GM21737 (cell line): ENCODE measurements at regions not wholly inside any gene's neighbourhood (a gene's known extent, or its start where the extent isn't known, plus 50 kb on each side); places are given as distances from the start of the nearest gene placed in this dataset.
"Not testable (repeated sequence)": the region's sequence is repeated elsewhere in the genome, so short reads cannot be mapped to it uniquely, and the experiment has no call there.

Experiments used
- ATAC-seq: cut with Tn5 transposase; IDR thresholded peaks from one replicate; pipeline ENCODE4 v1.9.1; 2021; ENCODE audit warnings: mild to moderate bottlenecking, moderate library complexity; ENCODE audit not compliant: unreplicated experiment

- ATAC-seq = no peak
Observed at GRCh38 chr5:96320797-96321196, 112.3 kb downstream of the PCSK1 start.

GRCh38 chr5:96319981-96320739 lies 112.9 kb downstream of the PCSK1 start:
- not testable (repeated sequence) for ATAC-seq

GRCh38 chr5:96318569-96319110 lies 114.4 kb downstream of the PCSK1 start:
- no peak for ATAC-seq

GRCh38 chr5:96317945-96318344 lies 115.1 kb downstream of the PCSK1 start:
- no peak for ATAC-seq

GRCh38 chr5:96316487-96316886 lies 116.6 kb downstream of the PCSK1 start:
- ATAC-seq = no peak

- ATAC-seq = no peak
Observed at GRCh38 chr5:96316017-96316416, 117.0 kb downstream of the PCSK1 start.

GRCh38 chr5:96315431-96315830 lies 117.6 kb downstream of the PCSK1 start:
- ATAC-seq = no peak

- no peak for ATAC-seq
Observed at GRCh38 chr5:96312383-96312782, 120.7 kb downstream of the PCSK1 start.

GRCh38 chr5:96307047-96307446 lies 126.0 kb downstream of the PCSK1 start:
- ATAC-seq = not testable (repeated sequence)

GRCh38 chr5:96302174-96302738 lies 130.8 kb downstream of the PCSK1 start:
- no peak for ATAC-seq

- no peak for ATAC-seq
Observed at GRCh38 chr5:96300976-96301375, 132.1 kb downstream of the PCSK1 start.

GRCh38 chr5:96297867-96298266 lies 135.2 kb downstream of the PCSK1 start:
- no peak for ATAC-seq

- ATAC-seq = no peak
Observed at GRCh38 chr5:96297290-96297689, 135.8 kb downstream of the PCSK1 start.

GRCh38 chr5:96294884-96295202 lies 138.2 kb downstream of the PCSK1 start:
- no peak for ATAC-seq

GRCh38 chr5:96293966-96294883 lies 138.8 kb downstream of the PCSK1 start:
- ATAC-seq = no peak

- no peak for ATAC-seq
Observed at GRCh38 chr5:96292582-96293247, 140.3 kb downstream of the PCSK1 start.

- ATAC-seq = not testable (repeated sequence)
Observed at GRCh38 chr5:96289287-96289686, 143.8 kb downstream of the PCSK1 start.

- ATAC-seq = no peak
Observed at GRCh38 chr5:96288845-96289185, 144.2 kb downstream of the PCSK1 start.

GRCh38 chr5:96288166-96288844 lies 144.7 kb downstream of the PCSK1 start:
- ATAC-seq = no peak

GRCh38 chr5:96287136-96287535 lies 145.9 kb downstream of the PCSK1 start:
- no peak for ATAC-seq
